ENCODE measurements at regions not wholly inside any gene's neighbourhood (a gene's known extent, or its start where the extent isn't known, plus 50 kb on each side); places are given as distances from the start of the nearest gene placed in this dataset.

DNA sequence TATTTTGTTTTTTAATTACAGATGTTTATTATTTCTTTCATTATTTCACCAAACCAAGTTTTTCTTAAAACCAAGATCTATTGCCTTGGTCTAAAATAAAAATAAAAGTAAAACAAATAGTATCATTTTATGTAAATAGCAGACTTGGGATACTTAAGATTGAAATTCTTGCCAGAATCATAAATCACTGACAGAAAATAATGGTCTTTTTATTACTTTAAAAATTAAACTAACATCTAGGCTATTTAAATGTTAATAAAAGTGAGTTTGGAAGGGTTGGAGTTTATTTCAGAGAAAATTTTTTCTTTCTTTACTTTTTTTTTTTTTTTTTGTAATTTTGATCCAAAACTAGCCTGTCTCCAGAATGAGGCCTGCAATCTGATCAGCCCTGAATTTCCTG is 568.0 kb upstream of the IGFBP3 start (continued):
- TF ChIP-seq CHD7 (IDR thresholded peaks at IDR 0.05; ENCODE audit: insufficient replicate concordance, low read length) (no peak), CBX5 (IDR thresholded peaks at IDR 0.05; ENCODE audit: low read depth, low read length) (no peak), HDAC2 (IDR thresholded peaks at IDR 0.05; ENCODE audit: borderline replicate concordance in 1 of 2, low read depth in 2 of 2, low read length in 2 of 2) (no peak)

Data from H1 (cell line).